H1 (cell line): ENCODE measurements at regions not wholly inside any gene's neighbourhood (a gene's known extent, or its start where the extent isn't known, plus 50 kb on each side); places are given as distances from the start of the nearest gene placed in this dataset.

ENCODE experiments used
- KDM1A ChIP-seq: fragments of 200-600, 300-600 bp; sonication (generic); IDR thresholded peaks from 2 replicates; pipeline ENCODE4 v1.7.1; 2016; ENCODE audit warnings: mild to moderate bottlenecking, low read length, borderline replicate concordance
- SIN3A ChIP-seq, 2 experiments: IDR thresholded peaks in 1 of 2; conservative IDR thresholded peaks in 1 of 2; 2 replicates each; pipeline ENCODE4 v1.6.1; 2011 to 2012; ENCODE audit warnings: low read length in 2 of 2, improper control_type of control experiment in 1 of 2, low read depth in 1 of 2, mild to moderate bottlenecking in 1 of 2
- TCF12 ChIP-seq: IDR thresholded peaks from 2 replicates; pipeline ENCODE4 v1.6.1; 2011; ENCODE audit warnings: low read depth, mild to moderate bottlenecking, low read length
- TEAD4 ChIP-seq: IDR thresholded peaks from 2 replicates; pipeline ENCODE4 v1.6.1; 2012; ENCODE audit warnings: low read depth, low read length, inconsistent platforms, mixed read lengths
- TF ChIP-seq, protein P1 (sequence below): IDR thresholded peaks from 2 replicates; pipeline ENCODE4 v1.6.1; 2012; ENCODE audit warnings: low read length, inconsistent platforms

- TF ChIP-seq, protein P1, sequence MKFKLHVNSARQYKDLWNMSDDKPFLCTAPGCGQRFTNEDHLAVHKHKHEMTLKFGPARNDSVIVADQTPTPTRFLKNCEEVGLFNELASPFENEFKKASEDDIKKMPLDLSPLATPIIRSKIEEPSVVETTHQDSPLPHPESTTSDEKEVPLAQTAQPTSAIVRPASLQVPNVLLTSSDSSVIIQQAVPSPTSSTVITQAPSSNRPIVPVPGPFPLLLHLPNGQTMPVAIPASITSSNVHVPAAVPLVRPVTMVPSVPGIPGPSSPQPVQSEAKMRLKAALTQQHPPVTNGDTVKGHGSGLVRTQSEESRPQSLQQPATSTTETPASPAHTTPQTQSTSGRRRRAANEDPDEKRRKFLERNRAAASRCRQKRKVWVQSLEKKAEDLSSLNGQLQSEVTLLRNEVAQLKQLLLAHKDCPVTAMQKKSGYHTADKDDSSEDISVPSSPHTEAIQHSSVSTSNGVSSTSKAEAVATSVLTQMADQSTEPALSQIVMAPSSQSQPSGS = no peak
- TF ChIP-seq TEAD4 (no peak), SIN3A (conservative IDR thresholded peaks at IDR 0.05 in 1 of 2, IDR thresholded peaks at IDR 0.05 in 1 of 2; ENCODE audit: low read depth in 1 of 2, low read length in 2 of 2) (no peak), TCF12 (no peak), KDM1A (no peak)
Observed at GRCh38 chr13:77475345-77476084, 60.0 kb upstream of the SCEL start (continued).
